ENCODE measurements at regions not wholly inside any gene's neighbourhood (a gene's known extent, or its start where the extent isn't known, plus 50 kb on each side); places are given as distances from the start of the nearest gene placed in this dataset.
A peak's percentile ranks its signal among the peaks of the same experiment; 100 is the strongest.
"Not testable (repeated sequence)": the region's sequence is repeated elsewhere in the genome, so short reads cannot be mapped to it uniquely, and the experiment has no call there.

DNA sequence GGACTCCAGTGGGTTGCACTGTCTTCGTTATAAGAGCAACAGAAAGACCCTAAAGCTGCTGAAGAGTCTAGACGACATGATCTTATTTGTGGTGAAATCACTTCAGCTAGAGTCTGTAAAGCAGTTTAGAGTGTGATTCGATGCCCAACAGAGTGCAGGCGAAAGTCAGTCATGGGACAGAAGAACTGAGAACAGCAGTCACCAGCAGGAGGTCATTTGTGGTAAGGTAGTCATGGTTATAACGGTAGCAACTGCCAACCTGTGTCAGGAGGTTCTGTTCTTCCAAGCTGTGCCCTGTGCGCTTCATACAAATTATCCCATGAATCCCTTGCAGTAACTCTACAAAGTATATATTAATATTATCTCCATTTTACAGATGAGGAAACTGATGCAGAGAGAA lies 954.1 kb downstream of the AACS start:
- no peak for DNase-seq (ENCODE audit: low spot score)

DNA sequence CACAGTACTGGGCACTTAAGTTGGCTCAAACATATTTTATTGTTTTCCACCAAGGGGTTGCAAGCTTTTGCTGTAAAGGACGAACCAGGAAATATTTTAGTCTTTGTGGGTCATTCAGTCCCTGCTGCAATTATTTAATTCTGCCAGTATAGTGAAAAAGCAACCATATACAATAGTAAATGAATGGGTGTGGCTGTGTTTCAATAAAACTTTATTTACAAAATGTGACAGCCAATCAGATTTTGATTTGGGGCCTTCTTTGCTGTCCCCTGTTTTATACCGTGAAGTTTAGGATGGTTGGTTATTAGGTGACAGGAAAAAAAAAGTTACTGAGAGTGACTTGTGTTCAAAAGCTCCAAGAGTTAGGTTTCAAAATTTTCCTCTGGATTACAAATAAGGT lies 956.4 kb downstream of the AACS start:
- no peak for DNase-seq (ENCODE audit: low spot score)

DNA sequence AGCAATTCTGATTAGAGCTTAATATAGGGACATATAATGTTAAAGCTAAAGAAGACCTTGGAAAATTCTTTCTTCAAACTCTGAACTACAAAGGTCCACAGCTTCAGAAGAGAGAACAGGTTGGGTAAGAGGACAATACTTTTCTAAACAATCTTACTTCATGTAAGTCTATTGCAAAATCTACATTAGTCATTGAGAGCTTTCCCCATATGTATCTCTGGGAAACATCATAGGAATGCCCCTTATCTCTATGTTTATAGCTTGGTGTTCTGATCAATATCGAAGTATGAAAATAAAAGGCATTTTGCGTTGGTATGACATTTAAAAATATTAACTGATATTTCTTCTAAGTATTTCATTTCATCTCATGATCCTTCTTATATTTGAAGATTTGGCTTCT lies 962.6 kb downstream of the AACS start:
- no peak for DNase-seq (ENCODE audit: low spot score)

DNA sequence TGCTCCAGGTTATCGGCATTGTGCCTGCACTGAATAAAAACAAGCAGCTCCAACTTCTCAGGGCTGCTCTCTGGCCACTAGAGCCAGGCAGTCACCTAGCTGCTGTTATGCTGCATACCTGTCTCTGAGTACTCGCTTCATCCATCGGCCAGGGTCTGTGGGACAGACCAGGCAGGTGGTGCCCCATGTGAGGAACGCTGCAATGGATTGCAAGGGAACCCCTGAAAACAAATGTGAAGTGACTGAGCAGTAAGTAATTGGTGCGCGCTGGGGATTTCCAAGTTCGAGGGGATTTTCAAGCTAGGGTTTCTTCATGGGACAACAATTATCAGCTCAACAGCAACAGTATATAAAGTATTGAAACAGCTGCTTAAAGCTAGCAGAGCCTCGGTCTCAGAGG lies 965.3 kb downstream of the AACS start:
- DNase-seq (ENCODE audit: low spot score) = no peak

DNA sequence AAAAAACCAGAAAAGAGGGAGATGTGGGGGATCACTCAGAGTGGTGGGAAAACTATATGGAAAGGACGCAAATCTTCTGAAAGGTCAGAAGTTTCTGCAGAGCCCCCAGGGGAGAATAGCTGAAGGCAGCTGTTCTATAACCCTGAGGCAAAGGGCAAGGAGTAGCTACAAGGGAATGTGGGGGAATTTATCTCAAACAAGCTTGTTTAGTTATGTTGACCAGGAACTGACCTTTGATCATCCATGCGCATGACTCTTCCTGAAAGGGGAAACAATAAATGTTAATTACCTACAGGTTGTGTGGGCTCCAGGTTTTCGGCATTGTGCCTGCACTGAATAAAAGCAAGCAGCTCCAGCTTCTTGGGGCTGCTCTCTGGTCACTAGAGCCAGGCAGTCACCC lies 968.5 kb downstream of the AACS start:
- no peak for DNase-seq (ENCODE audit: low spot score)

DNA sequence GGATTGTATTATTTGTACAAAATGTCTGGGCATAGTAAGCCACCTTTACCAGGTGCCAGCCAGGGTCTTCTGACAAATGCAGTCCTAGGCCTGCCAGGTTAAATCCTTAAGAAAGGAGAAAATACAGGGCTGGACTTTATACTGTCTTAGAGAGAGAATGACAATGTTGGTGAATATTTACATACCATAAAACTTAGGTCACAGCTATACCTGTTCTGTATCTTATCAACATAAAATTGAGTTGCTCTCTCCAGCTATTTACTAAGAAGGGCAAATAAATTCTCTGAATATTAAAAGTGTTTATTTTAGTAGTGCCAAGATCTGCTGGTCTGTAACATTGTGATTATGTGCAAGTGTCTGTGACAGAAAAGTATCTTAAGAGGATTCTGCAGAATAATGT lies 971.1 kb downstream of the AACS start:
- DNase-seq (ENCODE audit: low spot score) = no peak

DNA sequence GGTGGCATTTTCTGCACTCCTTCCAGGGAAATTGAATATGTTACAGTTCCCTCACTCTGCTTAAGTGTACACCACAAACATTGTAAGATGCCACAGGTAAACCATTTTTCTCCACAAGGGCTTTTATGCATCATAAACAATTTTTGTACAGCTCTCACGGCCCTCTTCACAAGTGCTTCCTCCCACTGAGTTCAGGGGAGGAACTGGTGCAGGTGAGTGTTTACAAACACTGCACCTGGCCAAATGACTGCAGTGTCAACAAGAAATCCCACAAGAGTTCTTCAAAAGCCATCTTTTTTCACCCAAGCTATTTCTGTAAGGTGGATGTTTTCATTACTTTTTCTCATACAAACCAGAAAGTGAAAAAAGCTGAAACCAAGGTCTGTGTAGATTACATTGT lies 973.2 kb downstream of the AACS start:
- no peak for DNase-seq (ENCODE audit: low spot score)

DNA sequence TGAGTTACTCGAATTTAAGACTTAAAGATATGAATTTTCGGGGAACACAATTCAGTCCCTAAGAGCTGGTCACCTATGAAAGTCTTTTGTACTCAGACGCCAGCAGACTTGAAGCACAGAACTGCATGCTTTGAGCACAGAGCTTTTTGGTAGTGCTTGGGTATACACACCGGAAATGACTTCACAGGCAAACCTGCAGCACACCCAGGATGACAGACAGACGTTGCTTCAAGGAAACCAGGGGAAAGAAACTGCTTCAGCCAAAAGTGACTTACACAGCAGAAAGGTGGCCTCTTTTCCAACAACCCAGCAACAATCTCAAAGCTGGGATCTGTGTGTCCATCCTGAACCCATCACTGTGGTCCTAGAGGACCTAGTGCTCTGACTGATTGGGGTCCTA lies 975.1 kb downstream of the AACS start:
- DNase-seq (ENCODE audit: low spot score) = no peak

DNA sequence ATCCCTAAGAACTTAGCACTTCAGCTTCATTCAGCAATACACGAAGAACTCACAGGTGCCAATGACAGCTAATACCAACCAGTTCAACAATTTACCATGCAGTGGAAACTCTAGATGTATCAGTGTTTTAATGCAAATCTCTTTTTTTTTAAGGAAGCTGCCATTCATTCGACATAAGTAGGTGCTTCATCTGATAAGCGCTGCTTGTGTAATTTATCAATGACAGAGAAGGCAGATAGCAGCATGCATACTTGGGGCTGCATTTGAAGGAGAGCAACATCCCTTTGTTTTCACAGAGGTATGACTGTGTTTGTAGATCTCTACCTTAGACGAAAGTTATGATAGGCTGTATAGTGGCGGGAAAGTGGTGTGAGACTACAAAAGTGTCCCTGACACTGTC lies 977.1 kb downstream of the AACS start:
- DNase-seq (ENCODE audit: low spot score) = no peak

DNA sequence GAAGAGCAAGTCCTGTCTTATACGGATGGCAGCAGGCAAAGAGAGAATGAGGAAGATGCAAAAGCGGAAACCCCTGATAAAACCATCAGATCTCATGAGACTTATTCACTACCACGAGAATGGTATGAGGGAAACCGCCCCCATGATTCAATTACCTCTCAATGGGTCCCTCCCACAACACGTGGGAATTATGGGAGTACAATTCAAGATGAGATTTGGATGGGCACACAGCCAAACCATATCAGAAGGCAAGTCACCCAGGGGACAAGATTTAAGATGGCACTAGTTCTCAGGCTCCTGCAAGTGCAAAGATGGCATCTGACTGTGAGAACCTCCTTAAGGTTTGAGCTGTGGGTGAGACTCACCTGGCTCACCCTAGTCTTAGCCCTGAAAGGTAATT lies 984.3 kb downstream of the AACS start:
- DNase-seq (ENCODE audit: low spot score) = not testable (repeated sequence)

DNA sequence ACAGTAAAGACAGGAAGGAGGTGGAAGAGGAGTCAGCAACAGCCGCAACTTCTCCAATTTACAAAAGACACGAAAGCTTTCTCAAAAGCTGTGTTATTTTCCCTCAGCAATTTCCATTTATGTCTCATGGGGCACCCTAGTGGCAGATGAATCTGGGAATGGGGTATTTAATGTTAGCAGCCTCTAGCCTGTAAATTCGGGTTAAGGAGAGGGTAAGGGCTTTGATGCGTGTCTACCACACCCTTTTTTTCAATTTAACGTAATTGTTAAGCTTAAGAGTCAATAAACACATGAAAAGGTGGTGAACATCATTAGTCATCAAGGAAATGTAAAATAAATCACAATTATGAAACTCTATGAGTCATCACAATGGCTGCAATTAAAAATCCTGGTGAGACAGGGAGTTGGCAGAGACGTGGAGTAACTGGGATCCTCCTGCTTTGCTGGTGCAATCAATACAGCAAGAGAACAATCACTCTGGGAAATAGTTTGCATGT lies 986.4 kb downstream of the AACS start:
- DNase-seq (ENCODE audit: low spot score) = no peak

DNA sequence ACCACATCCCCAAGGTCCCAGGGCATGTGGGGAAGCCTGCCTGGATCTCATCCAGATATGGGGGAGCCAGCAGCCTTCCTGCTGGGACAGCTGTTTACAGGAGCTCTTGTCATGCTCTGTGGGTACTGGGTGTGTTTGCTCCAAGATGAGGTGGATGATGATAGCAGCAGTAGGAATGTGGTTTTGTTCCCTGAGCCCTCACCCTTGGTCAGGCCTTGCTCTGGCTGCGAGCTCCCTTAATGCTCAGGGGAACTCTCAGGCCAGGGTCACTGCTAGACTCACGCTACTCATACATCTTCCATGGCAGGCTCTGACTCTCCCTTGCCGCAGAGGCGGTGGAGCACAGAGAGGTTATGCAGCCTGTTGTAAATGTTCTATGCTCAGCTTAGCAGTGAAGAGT lies 990.3 kb downstream of the AACS start:
- DNase-seq (ENCODE audit: low spot score) = no peak

DNA sequence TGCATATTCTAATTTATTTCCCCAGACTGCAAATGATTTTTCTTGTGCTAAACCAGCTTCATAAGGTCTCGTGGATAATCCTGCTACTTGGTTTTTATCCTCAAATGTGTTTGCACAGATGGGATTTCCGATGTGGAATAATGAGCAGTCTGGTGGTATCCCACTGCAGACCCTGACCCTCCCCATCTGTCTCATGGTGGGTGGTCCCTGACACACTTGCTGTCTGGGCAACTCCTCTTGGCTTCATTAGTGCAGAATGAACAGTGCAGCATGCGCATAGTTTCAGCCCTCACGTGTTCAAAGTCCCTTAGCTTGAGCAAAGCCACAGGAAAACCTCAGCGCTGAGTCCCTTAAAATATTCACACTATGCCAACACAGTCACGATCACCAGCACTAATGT lies 996.5 kb downstream of the AACS start:
- no peak for DNase-seq (ENCODE audit: low spot score)

DNA sequence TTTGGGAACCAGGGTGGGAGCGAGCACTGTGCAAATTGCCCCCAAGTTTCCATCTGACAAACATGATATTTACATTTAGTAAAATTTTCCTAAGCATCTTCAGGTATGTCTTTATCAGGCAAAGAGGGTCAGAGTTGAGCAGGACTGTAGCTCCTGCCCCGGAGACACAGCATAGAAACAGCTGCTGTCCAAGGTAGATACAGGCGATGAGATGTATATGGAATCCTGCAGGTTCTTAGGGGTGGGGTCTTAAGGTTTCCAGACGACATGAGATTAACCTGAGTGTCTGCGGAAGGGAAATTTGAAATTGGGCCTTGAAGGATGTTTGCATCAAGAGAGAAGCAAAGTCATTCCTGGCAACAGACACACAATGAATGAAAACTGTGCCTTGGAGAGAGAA lies 998.8 kb downstream of the AACS start:
- DNase-seq (ENCODE audit: low spot score) = no peak

DNA sequence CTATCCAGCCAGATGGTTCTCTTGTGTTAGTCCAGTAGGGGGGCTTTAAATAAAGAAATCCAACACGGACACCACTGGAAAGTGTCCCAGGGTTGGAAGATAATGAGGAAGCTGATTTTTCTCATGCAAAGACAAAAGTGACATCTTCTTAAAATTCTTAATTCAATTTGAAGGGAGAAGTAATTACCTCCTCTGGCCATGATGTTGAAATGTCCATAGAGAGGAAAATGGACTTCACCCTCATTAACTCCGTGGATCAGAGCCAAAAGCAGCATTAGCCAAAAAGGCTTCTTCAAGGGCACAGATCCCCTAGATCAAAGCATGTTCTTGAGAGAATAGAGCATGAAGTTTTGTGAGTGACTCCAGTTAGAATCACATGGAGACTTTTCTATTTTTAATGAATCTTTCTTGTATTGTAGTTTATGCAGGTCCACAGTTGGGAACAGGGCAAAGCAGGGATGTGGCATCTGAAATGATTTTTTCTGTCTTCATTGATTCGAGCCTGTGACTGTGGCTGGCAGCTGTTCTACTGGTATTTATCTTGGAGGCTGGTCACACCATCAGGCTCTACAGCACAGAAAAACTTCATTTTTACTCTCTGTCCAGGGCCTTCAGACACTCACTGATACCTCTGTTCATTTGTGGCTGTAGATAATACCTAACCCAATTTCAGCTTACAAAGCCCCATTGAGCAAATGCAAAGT lies 1002.5 kb downstream of the AACS start:
- DNase-seq (ENCODE audit: low spot score) = no peak

DNA sequence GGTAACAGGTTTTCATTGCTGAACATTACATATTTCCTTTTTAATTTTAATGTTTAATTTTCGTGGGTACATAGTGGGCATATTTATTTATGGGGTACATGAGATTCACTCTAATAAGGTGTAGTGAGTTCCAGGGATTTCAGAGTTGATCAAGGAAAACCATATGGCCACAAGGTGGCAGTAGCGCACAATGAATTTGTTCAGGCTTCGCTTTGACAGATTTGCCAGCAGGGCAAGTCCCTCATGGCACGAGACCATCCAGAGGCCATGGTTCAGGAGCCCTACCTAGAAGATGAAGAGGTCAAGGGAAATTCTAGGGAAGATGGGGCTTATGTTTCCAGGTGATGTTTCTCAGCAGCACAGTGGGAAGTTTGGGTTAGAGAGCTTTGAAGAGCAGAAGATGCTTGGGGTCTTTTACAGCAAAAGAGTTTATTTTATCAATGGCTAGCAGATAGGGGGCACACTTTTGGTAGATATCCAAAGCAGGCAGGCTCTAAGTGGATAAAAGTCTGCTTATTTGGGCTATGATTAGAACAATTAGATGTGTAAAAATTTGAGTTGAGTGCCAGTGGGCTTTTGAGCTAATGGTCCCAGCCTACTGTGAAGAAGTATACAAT lies 1004.4 kb downstream of the AACS start:
- DNase-seq (ENCODE audit: low spot score) = peak; percentile 8

DNA sequence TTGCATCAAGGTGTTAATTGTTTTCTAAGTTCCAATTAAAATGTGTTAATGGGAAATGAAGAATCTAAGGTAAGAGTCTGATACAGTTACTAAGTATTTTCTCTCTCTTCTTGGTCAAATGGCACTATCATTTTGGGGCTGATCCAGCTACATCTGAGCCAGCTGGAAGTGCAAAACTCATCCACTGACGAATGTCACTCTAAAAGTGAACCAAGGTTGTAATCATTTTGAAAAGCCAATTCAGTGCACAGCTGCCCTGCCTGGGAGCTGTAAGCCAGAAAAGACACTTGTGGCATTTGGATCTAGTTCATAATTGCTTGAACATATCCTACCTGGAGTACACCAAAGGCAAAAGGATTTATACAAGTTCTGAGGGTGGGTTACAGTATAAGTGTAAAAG lies 1011.3 kb downstream of the AACS start:
- no peak for DNase-seq (ENCODE audit: low spot score)

DNA sequence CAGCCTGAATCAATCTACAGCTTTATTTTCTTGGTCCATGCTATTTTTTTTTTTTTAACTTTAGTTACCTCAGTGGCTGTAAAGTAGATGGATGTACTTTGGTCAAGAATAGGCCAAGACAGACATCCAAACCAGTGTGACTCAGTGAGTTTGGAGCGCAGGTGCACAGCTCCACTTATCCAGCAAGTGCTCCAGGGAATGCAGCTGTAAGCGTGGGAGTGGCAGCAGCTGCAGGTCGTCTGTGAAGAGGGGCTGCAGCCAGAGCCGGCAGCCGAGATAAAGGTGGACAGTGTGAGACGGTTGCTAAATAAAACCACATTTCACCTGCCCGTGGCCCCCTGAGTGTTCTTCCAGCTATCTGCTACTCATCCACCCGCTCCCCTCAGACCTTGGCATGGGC lies 1018.7 kb downstream of the AACS start:
- DNase-seq (ENCODE audit: low spot score) = no peak

DNA sequence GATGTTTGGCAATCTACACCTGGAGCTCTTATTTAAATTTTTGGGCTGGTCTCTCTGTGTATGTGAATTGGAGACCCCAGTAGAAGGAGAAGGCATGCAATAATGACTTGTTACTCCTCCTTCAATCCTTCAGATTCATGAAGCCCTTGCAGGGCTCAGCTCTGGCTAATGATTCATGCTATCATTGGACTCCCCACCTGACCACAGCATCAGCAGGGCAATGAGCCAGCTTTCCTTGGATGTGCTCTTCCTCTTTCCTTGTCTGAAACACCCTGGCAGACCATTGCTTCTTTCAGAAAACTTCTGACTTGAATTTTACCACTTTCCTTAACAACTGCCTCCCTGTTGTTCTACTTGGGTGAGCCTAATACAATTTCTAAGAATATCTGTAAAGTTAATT lies 1019.2 kb downstream of the AACS start:
- no peak for DNase-seq (ENCODE audit: low spot score)

DNA sequence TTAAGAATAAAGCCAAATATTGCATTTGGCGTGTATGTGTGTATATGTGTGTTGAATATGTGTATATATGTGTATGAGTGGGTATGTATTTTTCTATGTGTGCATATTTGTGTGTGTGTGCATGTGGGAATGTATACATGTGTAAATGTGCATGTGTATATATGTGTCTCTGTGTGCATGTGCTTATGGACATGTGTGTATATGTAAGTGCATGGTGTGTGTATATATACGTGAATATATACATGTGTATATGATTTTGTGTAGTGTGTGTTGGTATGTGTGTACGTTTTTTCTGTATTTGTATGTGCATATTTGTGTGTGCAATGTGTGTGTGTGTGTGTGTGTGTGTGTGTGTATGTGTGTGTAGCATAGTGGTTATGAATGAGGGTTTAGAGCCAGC lies 1021.0 kb downstream of the AACS start:
- DNase-seq (ENCODE audit: low spot score) = no peak

DNA sequence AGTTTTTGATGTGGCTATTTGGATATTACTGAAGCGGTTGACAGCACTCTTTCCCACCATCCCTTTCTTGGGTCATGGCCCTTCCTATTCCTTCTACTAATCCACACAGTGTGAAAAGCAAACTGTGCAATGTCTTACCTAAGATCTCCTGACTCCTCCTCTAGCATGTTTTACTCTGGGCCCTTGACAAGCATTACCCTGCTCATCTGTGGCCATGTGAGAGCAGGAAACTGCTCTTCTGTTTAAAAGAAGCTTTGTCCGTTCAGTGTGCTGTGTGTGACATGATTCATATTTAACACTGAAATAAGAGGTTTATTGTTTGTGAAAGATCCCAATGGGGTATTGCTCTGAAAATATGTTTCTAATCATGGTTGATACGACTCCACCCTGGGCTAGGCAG lies 1022.5 kb downstream of the AACS start:
- no peak for DNase-seq (ENCODE audit: low spot score)

DNA sequence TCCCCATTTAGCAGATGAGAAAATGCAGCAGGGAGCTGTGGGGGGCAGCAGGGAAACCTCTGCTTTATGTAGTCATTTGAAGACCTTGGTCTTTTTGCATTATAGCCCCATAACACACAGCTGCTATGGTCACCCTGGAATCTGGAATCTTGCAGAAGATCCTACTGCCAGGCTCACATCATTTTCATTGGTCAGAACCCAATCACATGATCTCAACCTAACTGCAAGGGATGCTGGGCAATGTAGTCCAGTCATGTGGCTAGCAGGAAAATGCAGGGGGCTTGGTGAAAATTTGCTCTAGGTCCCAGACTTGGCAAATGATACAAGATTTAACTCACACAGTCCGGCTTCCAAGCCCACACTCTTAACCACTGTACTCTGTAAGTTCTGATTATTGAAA lies 1028.7 kb downstream of the AACS start:
- DNase-seq (ENCODE audit: low spot score) = no peak

DNA sequence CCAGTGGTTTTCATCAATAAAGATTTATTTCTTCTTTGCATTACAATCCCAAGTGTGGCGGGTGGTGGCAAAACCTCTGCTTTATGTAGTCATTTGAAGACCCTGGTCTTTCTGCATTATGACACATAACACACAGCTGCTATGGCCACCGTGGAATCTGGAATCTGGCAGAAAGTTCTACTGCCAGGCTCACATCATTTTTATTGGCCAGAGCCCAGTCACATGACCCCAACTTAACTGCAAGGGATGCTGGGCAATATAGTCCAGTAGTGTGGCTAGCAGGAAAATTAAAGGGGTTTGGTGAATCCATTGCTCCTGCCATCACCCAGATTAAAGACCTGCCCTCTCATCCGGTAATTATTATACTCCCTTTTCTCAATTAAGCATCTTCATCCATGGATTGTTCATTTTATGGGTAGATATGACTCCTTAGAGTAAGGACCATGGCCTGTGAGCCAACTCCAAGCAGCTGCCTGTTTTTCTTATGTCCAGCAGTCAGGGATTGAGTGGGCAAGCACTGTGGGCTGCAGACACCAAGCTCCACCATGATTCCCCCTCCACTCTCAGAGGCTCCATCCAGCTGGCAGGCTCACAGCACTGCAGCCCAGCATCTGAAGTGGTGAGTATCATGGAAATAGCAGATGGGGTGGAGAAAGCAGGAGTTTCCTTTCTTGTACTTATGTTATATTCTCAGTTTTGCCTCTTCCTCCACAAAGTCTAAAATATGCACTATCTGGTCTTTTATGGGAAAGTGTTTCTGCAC lies 1030.7 kb downstream of the AACS start:
- no peak for DNase-seq (ENCODE audit: low spot score)
